Stimulated activated CD4-positive, alpha-beta T cell treated with anti-CD3 and anti-CD28 coated beads, Interleukin-12 subunit alpha, Interleukin-12 subunit beta, amount 100 ng/mL, for 4 hours (primary cell): ENCODE measurements at regions not wholly inside any gene's neighbourhood (a gene's known extent, or its start where the extent isn't known, plus 50 kb on each side); places are given as distances from the start of the nearest gene placed in this dataset.
A peak's percentile ranks its signal among the peaks of the same experiment; 100 is the strongest.
"Not testable (repeated sequence)": the region's sequence is repeated elsewhere in the genome, so short reads cannot be mapped to it uniquely, and the experiment has no call there.

Experiments used
- DNase-seq: peaks from one replicate; pipeline ENCODE4 v3.0.0-alpha.2; 2020

- peak; percentile 21 for DNase-seq
Measured at GRCh38 chrX:3815896-3816664, 102.6 kb upstream of the PRKX start.

- DNase-seq = peak; percentile 23
Measured at GRCh38 chrX:3811331-3812311, 98.2 kb upstream of the PRKX start.

- DNase-seq = no peak
Measured at GRCh38 chrX:3807906-3808305, 94.5 kb upstream of the PRKX start.

GRCh38 chrX:3806630-3807029 is 93.2 kb upstream of the PRKX start:
- no peak for DNase-seq

GRCh38 chrX:3803713-3804112 is 90.3 kb upstream of the PRKX start:
- no peak for DNase-seq

- no peak for DNase-seq
Measured at GRCh38 chrX:3803305-3803704, 89.9 kb upstream of the PRKX start.

GRCh38 chrX:3795411-3795810 is 82.0 kb upstream of the PRKX start:
- DNase-seq = not testable (repeated sequence)

GRCh38 chrX:3791449-3791848 is 78.0 kb upstream of the PRKX start:
- DNase-seq = no peak

- DNase-seq = no peak
Measured at GRCh38 chrX:3788494-3789233, 75.2 kb upstream of the PRKX start.

GRCh38 chrX:3787856-3788255 is 74.4 kb upstream of the PRKX start:
- DNase-seq = no peak

- not testable (repeated sequence) for DNase-seq
Measured at GRCh38 chrX:3785822-3786221, 72.4 kb upstream of the PRKX start.

GRCh38 chrX:3780564-3780963 is 67.1 kb upstream of the PRKX start:
- DNase-seq = no peak

GRCh38 chrX:3779546-3779945 is 66.1 kb upstream of the PRKX start:
- DNase-seq = no peak

- DNase-seq = no peak
Measured at GRCh38 chrX:3777416-3777815, 64.0 kb upstream of the PRKX start.

- DNase-seq = no peak
Measured at GRCh38 chrX:3771766-3772165, 58.3 kb upstream of the PRKX start.

GRCh38 chrX:3768881-3769280 is 55.4 kb upstream of the PRKX start:
- no peak for DNase-seq
